Esophagus muscularis mucosa (tissue), 4 donors: ENCODE measurements at regions not wholly inside any gene's neighbourhood (a gene's known extent, or its start where the extent isn't known, plus 50 kb on each side); places are given as distances from the start of the nearest gene placed in this dataset.

Source experiments
- DNase-seq: peaks from one replicate; pipeline ENCODE4 v3.0.0-alpha.2; 2017; ENCODE audit errors: extremely low spot score
- H3K27ac ChIP-seq, 4 donors: fragments of 200-600 bp; sonication (generic); replicated peaks in 1 of 4; 1 replicate in 3 of 4; 2 replicates in 1 of 4; pipeline ENCODE4 v1.5.1; 2016 to 2019; ENCODE audit warnings: mild to moderate bottlenecking in 1 of 4
- H3K27me3 ChIP-seq, 4 donors: fragments of 200-600 bp; sonication (generic); one replicate each; pipeline versions ENCODE4 v1.5.1 to v1.6.0; 2016 to 2019
- H3K36me3 ChIP-seq, 4 donors: fragments of 200-600 bp; sonication (generic); one replicate each; pipeline ENCODE4 v1.5.1; 2016 to 2019
- H3K4me1 ChIP-seq, 4 donors: fragments of 200-600 bp; sonication (generic); one replicate each; pipeline ENCODE4 v1.5.1; 2016 to 2019
- H3K4me3 ChIP-seq, 4 donors: fragments of 200-600 bp; sonication (generic); 1 replicate in 2 of 4; 2 replicates in 2 of 4; pipeline ENCODE4 v1.5.1; 2016 to 2019; ENCODE audit warnings: mild to moderate bottlenecking in 4 of 4, moderate library complexity in 1 of 4
- H3K9me3 ChIP-seq, 4 donors: fragments of 200-600 bp; sonication (generic); 1 replicate in 3 of 4; 2 replicates in 1 of 4; pipeline ENCODE4 v1.5.1; 2016 to 2019
- EP300 ChIP-seq: sonication (generic); formaldehyde crosslinking; IDR thresholded peaks from one replicate; pipeline ENCODE4 v1.6.1; 2017; ENCODE audit warnings: antibody characterized with exemption
- POLR2A ChIP-seq: fragments of 450-650 bp; IDR thresholded peaks from one replicate; pipeline ENCODE4 v1.6.1; 2017; ENCODE audit warnings: antibody characterized with exemption, moderate library complexity, mild to moderate bottlenecking, low read depth
- POLR2AphosphoS5 ChIP-seq, 2 donors: sonication (generic); formaldehyde crosslinking; IDR thresholded peaks; one replicate each; pipeline ENCODE4 v1.6.1; 2017; ENCODE audit warnings: antibody characterized with exemption in 2 of 2
- WGBS: methylation state at CpG from one replicate; pipeline ENCODE4 v1.1.5; 2018; 5-methylcytosine and 5-hydroxymethylcytosine counted together
- intact Hi-C: fragments of 100-400 bp; cut with DNase I; formaldehyde crosslinking; loops from one replicate; pipeline ENCODE4 v1.15.1; 2023
- TF ChIP-seq, protein P1 (sequence below), 3 experiments: fragments of 200-600 bp in 2 of 3; fragments of 450-650 bp in 1 of 3; sonication (generic) in 2 of 3; IDR thresholded peaks; one replicate each; pipeline ENCODE4 v1.5.1; 2017 to 2019; ENCODE audit warnings: antibody characterized with exemption in 3 of 3, mild to moderate bottlenecking in 2 of 3, moderate library complexity in 1 of 3

DNA sequence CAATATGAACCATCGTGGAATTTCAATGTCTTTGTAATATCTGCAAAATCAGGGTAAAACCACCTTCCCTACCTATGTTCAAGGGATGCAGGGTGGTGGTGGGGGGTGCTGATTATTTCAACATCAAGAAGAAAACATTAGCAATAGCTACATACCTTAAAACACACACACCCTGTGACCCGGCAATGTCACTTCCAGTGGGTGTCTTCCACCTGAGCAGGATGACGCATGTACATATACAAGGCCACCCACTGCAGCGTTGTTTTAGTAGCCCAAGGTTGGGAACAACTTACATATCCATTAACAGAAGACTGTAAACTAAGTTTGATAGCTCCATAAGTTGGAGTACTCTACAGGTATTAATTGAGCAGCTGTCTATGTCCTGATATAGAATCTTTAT is 62.6 kb upstream of the SIRPG start:
- peak; percentile 72 for DNase-seq
- Histone ChIP-seq H3K4me1 (no peaks in the 10 kb centered on the region), H3K4me3 (no peak overlapping the region), H3K27ac (no peak overlapping the region), H3K27me3 (peaks cover 0 to 17% (median 0%) of the 10 kb centered on the region in 4 donors), H3K9me3 (peaks cover 0 to 12% (median 2%) of the 10 kb centered on the region in 4 donors), H3K36me3 (no peaks in the 10 kb centered on the region)
- 93% methylated on average over 4 of the region's 4 CpGs for WGBS
- intact Hi-C loops = no loop called here
- TF ChIP-seq POLR2A = no peak
- TF ChIP-seq POLR2AphosphoS5 (IDR thresholded peaks at IDR 0.05) = no peak
- TF ChIP-seq EP300 = no peak
- TF ChIP-seq, protein P1, sequence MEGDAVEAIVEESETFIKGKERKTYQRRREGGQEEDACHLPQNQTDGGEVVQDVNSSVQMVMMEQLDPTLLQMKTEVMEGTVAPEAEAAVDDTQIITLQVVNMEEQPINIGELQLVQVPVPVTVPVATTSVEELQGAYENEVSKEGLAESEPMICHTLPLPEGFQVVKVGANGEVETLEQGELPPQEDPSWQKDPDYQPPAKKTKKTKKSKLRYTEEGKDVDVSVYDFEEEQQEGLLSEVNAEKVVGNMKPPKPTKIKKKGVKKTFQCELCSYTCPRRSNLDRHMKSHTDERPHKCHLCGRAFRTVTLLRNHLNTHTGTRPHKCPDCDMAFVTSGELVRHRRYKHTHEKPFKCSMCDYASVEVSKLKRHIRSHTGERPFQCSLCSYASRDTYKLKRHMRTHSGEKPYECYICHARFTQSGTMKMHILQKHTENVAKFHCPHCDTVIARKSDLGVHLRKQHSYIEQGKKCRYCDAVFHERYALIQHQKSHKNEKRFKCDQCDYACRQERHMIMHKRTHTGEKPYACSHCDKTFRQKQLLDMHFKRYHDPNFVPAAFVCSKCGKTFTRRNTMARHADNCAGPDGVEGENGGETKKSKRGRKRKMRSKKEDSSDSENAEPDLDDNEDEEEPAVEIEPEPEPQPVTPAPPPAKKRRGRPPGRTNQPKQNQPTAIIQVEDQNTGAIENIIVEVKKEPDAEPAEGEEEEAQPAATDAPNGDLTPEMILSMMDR (IDR thresholded peaks at IDR 0.05) = no peak

DNA sequence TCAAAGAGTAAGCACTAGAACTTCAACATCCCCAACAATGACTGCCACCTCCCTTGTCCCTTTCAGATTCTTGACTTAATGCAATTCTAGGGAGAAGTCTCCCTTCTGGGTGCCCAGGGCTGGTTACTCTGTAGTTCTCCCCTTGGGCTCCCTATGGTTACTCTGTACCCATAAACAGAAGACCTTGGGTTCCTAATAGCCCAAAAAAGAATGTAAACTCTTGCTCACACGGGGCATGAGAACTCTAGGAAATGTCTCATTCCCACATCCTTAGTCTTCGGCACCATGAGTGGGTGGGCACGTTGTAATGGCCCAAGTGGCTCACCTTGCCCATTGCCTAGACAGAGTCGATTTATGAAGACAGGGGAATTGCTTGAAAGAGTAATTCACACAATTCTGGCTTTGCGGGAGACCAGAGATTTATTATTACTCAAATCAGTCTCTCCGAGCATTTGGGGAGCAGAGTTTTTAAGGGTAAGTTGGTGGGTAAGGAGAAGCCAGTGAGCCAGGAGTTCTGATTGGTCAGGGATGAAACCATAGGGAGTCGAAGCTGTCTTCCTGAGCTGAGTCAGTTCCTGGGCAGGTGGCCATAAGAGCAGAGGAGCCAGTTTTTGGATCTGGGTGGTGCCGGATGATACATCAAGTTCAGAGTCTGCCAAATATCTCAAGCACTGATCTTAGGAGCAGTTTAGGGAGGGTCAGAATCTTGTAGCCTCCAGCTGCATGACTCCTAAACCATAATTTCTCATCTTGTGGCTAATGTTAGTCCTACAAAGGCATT is 61.2 kb upstream of the SIRPG start:
- H3K9me3 ChIP-seq = peaks cover 0 to under 1% (median 0%) of the 10 kb centered on the region in 4 donors
- DNase-seq = peak; percentile 92
- H3K4me3 ChIP-seq = no peak overlapping the region
- no peaks in the 10 kb centered on the region for H3K4me1 ChIP-seq
- no peak overlapping the region for H3K27ac ChIP-seq
- no peaks in the 10 kb centered on the region for H3K36me3 ChIP-seq
- WGBS = 54% methylated on average over 8 of the region's 8 CpGs
- TF ChIP-seq EP300 (no peak), POLR2A (no peak), POLR2AphosphoS5 (IDR thresholded peaks at IDR 0.05) (no peak)
- TF ChIP-seq, protein P1 (IDR thresholded peaks at IDR 0.05) = no peak
- intact Hi-C loops = no loop called here
- peaks cover 0 to 17% (median 0%) of the 10 kb centered on the region in 4 donors for H3K27me3 ChIP-seq

GRCh38 chr20:1712634-1713624 is 55.4 kb upstream of the SIRPG start:
- DNase-seq = peak; percentile 53
- intact Hi-C loops = no loop called here
- TF ChIP-seq EP300 (no peak), POLR2A (no peak), POLR2AphosphoS5 (IDR thresholded peaks at IDR 0.05) (no peak)
- TF ChIP-seq, protein P1 (IDR thresholded peaks at IDR 0.05) = no peak
- Histone ChIP-seq H3K4me3 (no peak overlapping the region), H3K4me1 (no peaks in the 10 kb centered on the region), H3K9me3 (peaks cover 0 to 8% (median 2%) of the 10 kb centered on the region in 4 donors), H3K27me3 (peaks cover 0 to 20% (median 0%) of the 10 kb centered on the region in 4 donors), H3K27ac (no peak overlapping the region), H3K36me3 (no peaks in the 10 kb centered on the region)
- 86% methylated on average over 4 of the region's 4 CpGs for WGBS

DNA sequence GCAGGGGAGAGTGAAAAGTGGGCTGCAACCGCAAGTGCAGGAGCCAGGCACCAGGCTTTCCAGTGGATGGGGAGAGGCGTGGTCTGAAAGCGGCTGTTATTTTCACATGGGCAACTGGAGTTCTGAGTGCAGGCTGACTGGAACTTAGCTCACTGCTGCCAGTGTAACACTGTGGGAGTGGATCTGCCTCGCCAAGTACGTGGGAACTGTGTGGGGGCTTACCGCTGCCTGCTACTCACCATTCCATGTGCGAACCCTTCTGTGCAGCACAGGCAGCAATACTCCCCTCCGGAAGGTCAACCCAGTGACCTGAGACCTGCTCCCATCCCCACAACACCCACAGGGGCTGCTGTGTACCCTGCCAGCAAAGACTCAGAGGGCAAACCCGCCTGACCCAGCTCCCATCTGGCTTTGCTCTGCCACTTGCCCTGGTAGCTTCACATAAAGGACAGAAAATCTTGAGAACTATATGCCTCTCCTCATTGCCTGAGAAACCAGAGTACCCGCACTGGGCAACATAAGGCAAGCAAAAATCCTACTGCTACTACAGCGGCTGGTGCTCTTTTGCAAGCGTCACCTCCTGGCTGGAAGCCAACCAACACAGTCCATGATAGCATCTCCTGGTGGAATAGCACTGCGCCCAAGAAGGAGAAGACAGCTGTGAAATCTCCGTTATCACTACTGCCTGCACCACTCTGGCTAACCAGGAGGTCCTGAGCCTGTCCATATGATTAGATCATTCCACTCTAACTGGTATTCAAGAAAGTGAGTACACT is 54.4 kb upstream of the SIRPG start:
- peak; percentile 68 for DNase-seq
- TF ChIP-seq, protein P1 (IDR thresholded peaks at IDR 0.05) = no peak
- TF ChIP-seq POLR2AphosphoS5 (IDR thresholded peaks at IDR 0.05) (no peak), POLR2A (no peak), EP300 (no peak)
- Histone ChIP-seq H3K27ac (no peak overlapping the region), H3K4me3 (no peak overlapping the region), H3K27me3 (peaks cover 0 to 20% (median 0%) of the 10 kb centered on the region in 4 donors), H3K4me1 (no peaks in the 10 kb centered on the region), H3K9me3 (peaks cover 0 to 8% (median 2%) of the 10 kb centered on the region in 4 donors), H3K36me3 (no peaks in the 10 kb centered on the region)
- 68% methylated on average over 11 of the region's 14 CpGs for WGBS
- intact Hi-C loops = no loop called here
